GM12873 (cell line): ENCODE measurements at regions not wholly inside any gene's neighbourhood (a gene's known extent, or its start where the extent isn't known, plus 50 kb on each side); places are given as distances from the start of the nearest gene placed in this dataset.

ENCODE experiments used
- TF ChIP-seq, protein P1 (sequence below): IDR thresholded peaks from 2 replicates; pipeline ENCODE4 v1.5.1; 2012; ENCODE audit warnings: low read depth, mild to moderate bottlenecking, moderate library complexity, low read length, control low read depth; ENCODE audit not compliant: insufficient read depth; ENCODE audit errors: missing control alignments

DNA sequence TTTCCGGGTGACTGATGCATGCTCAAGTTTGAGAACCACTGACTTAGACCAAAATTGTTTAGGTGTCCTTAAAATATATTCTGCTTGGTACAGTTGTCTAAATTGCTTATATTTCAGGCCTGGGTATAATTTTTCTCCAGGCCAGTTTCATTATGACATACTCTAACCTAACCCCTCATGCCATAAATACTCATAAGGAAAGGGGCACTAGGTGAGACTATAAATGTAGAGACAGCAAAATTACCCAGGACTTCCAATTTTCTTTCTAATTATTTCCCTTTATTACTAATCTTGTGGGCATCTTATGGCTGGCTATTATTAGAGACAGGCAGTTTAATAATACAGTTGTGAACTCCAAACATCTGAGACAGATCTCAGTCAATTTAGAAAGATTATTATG lies 150.2 kb downstream of the RRAGB start:
- TF ChIP-seq, protein P1, sequence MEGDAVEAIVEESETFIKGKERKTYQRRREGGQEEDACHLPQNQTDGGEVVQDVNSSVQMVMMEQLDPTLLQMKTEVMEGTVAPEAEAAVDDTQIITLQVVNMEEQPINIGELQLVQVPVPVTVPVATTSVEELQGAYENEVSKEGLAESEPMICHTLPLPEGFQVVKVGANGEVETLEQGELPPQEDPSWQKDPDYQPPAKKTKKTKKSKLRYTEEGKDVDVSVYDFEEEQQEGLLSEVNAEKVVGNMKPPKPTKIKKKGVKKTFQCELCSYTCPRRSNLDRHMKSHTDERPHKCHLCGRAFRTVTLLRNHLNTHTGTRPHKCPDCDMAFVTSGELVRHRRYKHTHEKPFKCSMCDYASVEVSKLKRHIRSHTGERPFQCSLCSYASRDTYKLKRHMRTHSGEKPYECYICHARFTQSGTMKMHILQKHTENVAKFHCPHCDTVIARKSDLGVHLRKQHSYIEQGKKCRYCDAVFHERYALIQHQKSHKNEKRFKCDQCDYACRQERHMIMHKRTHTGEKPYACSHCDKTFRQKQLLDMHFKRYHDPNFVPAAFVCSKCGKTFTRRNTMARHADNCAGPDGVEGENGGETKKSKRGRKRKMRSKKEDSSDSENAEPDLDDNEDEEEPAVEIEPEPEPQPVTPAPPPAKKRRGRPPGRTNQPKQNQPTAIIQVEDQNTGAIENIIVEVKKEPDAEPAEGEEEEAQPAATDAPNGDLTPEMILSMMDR, result no peak

DNA sequence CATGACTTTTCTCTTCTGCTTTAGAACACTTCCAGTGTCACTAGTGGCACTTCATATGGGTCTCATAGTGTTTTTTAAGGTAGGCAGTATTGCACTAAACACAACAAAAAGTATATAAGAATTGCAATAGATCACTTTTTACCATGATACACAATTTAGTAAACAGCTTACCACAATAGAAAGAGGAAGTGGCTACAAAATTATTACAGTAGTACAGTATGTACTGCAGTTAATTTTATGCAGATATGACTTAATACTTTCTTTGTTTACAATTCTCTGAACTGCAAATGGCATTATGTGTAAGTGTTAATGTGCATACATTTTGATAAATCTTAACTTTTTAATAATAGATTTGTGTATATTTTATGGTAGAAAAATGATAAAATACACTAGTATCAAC lies 157.3 kb downstream of the RRAGB start:
- TF ChIP-seq, protein P1, result no peak

DNA sequence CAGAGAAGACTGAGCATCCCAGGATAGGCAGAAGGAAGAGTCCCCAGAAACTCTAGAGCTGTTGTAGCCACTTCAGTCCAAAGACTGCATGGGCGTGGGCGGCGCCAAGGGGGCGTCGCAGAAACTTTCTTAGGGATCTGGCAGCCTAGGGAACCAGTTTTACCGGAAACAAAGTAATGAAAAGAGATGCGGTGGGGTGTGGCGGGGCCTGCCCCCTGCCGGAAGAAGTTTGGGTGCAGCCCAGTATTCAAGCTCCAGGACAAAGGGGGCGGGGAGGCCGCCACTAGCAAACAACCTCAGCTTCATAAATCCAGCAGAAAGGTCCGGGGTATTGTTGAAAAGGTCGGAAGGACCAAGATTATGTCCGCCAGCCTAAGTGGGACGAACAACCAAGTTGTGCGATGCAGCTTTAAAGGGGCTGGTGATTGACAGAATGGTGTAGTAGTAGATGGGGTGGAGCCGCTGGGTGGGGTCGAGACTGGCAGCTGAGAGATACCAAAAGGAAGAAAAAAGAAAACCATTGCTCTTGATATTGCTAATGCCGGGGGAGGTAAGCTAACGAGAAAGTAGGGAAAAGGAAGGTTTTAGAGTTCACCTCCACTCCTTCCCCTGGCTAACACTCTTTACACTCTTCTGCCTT lies 190.5 kb downstream of the RRAGB start:
- TF ChIP-seq, protein P1, result peak; percentile 58

DNA sequence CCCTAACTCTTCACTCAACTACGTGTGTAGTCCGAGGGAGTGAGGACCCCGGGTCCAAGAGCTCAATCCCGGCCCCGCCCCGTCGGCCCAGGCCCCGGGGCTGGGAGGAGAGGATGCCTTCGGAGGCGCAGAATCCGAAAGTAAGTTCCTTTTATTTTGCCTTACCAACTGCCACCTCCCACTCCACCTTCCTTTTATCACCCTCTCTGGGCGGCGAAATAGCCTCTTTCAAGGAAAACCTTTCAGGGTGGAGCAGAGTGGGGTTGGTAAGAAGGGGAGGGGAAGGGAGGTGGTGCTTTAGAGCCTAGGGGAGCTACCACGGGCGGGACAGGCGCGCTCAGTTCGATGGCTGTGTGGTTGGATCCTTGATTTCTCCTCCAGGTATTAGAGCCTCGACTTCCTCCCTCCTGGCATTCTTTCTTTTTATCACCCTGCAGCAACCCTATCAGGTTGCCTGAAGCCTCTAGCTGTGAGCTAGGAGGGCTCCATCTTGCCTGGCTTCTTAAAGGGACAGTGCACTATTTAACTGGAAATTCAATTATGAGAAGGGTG lies 191.2 kb downstream of the RRAGB start:
- TF ChIP-seq, protein P1, result no peak

DNA sequence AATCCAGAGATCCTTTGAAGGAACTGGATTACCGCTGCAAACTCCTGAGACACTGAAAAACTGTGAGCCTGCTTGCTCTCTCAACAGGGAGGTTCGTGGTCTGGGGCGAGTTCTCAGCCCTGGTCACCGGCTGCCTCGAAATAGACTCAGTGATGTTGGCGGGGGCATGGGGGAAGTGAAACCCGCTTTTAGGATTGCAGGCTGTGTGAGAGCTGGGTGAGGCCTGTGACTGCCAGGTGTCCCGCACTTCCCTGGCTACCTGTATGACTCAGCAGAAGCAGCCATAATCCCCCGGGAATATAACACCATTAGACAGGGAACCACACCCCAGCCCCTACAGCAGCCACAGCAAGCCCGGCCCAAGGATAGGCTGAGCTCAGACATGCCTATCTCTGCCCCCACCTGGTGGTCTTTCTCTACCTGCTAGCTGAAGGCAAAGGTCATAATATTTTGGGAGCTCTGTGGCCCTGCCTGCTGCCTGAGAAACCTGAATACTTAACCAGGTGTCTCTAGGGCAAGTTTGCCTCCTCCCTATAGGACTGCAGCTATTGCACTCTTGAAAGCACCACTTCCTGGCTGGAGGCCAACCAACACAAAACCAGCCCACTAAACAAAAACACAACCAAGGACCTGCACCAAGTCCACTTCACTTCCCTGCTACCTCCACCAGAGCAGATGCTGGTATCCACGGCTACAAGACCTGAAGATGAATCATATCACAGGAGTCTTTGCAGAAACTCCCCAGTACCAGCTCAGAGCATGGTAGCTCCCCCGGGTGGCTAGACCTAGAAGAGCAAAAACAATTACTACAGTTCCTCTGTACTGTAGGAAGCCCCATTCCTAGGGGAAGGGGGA lies 202.0 kb downstream of the RRAGB start:
- TF ChIP-seq, protein P1, result peak; percentile 52

DNA sequence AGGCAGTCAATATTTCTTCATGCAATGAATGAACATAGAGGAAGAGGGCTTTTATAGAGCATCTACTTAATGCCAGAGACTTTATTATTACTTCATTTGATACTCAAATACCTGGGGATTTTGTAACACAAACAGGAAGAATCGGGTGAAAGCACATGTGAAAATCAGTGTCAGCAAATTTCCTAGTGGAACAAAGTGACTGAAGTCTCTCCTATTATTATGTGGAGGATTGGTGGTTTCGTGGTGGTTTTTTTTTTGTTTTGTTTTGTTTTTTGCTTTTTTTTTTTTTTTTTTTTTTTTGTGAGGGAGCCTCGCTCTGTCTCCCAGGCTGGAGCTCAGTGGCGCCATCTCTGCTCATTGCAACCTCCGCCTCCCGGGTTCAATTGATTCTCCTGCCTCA lies 207.0 kb downstream of the RRAGB start:
- TF ChIP-seq, protein P1, result no peak
